C1 segment of cervical spinal cord (tissue), 14 donors: ENCODE measurements at regions not wholly inside any gene's neighbourhood (a gene's known extent, or its start where the extent isn't known, plus 50 kb on each side); places are given as distances from the start of the nearest gene placed in this dataset.
"Not testable (repeated sequence)": the region's sequence is repeated elsewhere in the genome, so short reads cannot be mapped to it uniquely, and the experiment has no call there.

ENCODE experiments used
- DNase-seq, 14 donors: peaks; one replicate each; lab custom pipeline; 2025; lab: John Stamatoyannopoulos, UW

GRCh38 chr2:195572895-195573683 lies 83.9 kb upstream of the SLC39A10 start:
- no peak for DNase-seq

- DNase-seq = no peak
These were observed 86.7 kb upstream of the SLC39A10 start for GRCh38 chr2:195570329-195570728.

- DNase-seq = no peak
These were observed 87.8 kb upstream of the SLC39A10 start for GRCh38 chr2:195569255-195569654.

- DNase-seq = not testable (repeated sequence)
These were observed 92.3 kb upstream of the SLC39A10 start for GRCh38 chr2:195564625-195565135.

- no peak for DNase-seq
These were observed 93.0 kb upstream of the SLC39A10 start for GRCh38 chr2:195563857-195564512.

- no peak for DNase-seq
These were observed 94.2 kb upstream of the SLC39A10 start for GRCh38 chr2:195562570-195563566.

GRCh38 chr2:195561116-195561921 lies 95.7 kb upstream of the SLC39A10 start:
- DNase-seq = no peak

GRCh38 chr2:195560209-195560895 lies 96.7 kb upstream of the SLC39A10 start:
- DNase-seq = no peak

GRCh38 chr2:195559431-195559914 lies 97.6 kb upstream of the SLC39A10 start:
- DNase-seq = peak in 2 of 14 donors; percentile 6 to 7

- DNase-seq = no peak
These were observed 101.1 kb upstream of the SLC39A10 start for GRCh38 chr2:195555971-195556370.

GRCh38 chr2:195552581-195552980 lies 104.4 kb upstream of the SLC39A10 start:
- no peak for DNase-seq

GRCh38 chr2:195548198-195548940 lies 108.7 kb upstream of the SLC39A10 start:
- no peak for DNase-seq

- DNase-seq = not testable (repeated sequence)
These were observed 109.7 kb upstream of the SLC39A10 start for GRCh38 chr2:195547268-195547840.

- no peak for DNase-seq
These were observed 111.2 kb upstream of the SLC39A10 start for GRCh38 chr2:195545811-195546210.

GRCh38 chr2:195543902-195544894 lies 112.8 kb upstream of the SLC39A10 start:
- DNase-seq = no peak

- DNase-seq = no peak
These were observed 114.0 kb upstream of the SLC39A10 start for GRCh38 chr2:195543063-195543462.

GRCh38 chr2:195542067-195542466 lies 115.0 kb upstream of the SLC39A10 start:
- DNase-seq = no peak

- no peak for DNase-seq
These were observed 118.1 kb upstream of the SLC39A10 start for GRCh38 chr2:195538937-195539336.
